H54 (cell line): ENCODE measurements at regions not wholly inside any gene's neighbourhood (a gene's known extent, or its start where the extent isn't known, plus 50 kb on each side); places are given as distances from the start of the nearest gene placed in this dataset.
"Not testable (repeated sequence)": the region's sequence is repeated elsewhere in the genome, so short reads cannot be mapped to it uniquely, and the experiment has no call there.

ENCODE experiments used
- DNase-seq: peaks from one replicate; pipeline ENCODE4 v3.0.0; 2011; ENCODE audit warnings: low spot score, mixed read lengths; ENCODE audit not compliant: insufficient read length
- FAIRE-seq: peaks from 3 replicates; lab custom pipeline; 2011; peaks lifted over from hg19 to GRCh38; lab: Jason Lieb, UNC
- POLR2A ChIP-seq: IDR thresholded peaks from 2 replicates; pipeline ENCODE4 v1.6.1; 2011; ENCODE audit warnings: low read depth, mild to moderate bottlenecking, low read length

- no peak for DNase-seq
- no peak for FAIRE-seq
- TF ChIP-seq POLR2A, result no peak
Measured at GRCh38 chr5:36530215-36530614, 76.2 kb upstream of the SLC1A3 start.

- FAIRE-seq, result no peak
- no peak for TF ChIP-seq POLR2A
- DNase-seq, result no peak
Measured at GRCh38 chr5:36531401-36531800, 75.0 kb upstream of the SLC1A3 start.

- no peak for TF ChIP-seq POLR2A
- DNase-seq (no peak), FAIRE-seq (no peak)
Measured at GRCh38 chr5:36535378-36535777, 71.0 kb upstream of the SLC1A3 start.

GRCh38 chr5:36535859-36536615 lies 70.4 kb upstream of the SLC1A3 start:
- no peak for FAIRE-seq
- TF ChIP-seq POLR2A, result no peak
- DNase-seq, result no peak

- FAIRE-seq (no peak), DNase-seq (no peak)
- TF ChIP-seq POLR2A, result no peak
Measured at GRCh38 chr5:36536616-36537005, 69.8 kb upstream of the SLC1A3 start.

GRCh38 chr5:36537724-36538123 lies 68.7 kb upstream of the SLC1A3 start:
- FAIRE-seq (no peak), DNase-seq (no peak)
- no peak for TF ChIP-seq POLR2A

- FAIRE-seq (no peak), DNase-seq (no peak)
- no peak for TF ChIP-seq POLR2A
Measured at GRCh38 chr5:36552651-36553393, 53.6 kb upstream of the SLC1A3 start.

- not testable (repeated sequence) for DNase-seq, FAIRE-seq
Measured at GRCh38 chr5:36555035-36555434, 51.4 kb upstream of the SLC1A3 start.
